Mucosa of rectum (tissue), 2 donors: ENCODE measurements at regions not wholly inside any gene's neighbourhood (a gene's known extent, or its start where the extent isn't known, plus 50 kb on each side); places are given as distances from the start of the nearest gene placed in this dataset.

ENCODE experiments used
- H3K27ac ChIP-seq, 2 donors: one replicate each; pipeline ENCODE4 v1.7.0; 2013; ENCODE audit warnings: inconsistent platforms in 2 of 2, low read depth in 2 of 2, low read length in 2 of 2
- H3K27me3 ChIP-seq, 2 donors: one replicate each; pipeline ENCODE4 v1.7.0; 2013; ENCODE audit warnings: low read length in 2 of 2; ENCODE audit not compliant: control insufficient read depth in 2 of 2, insufficient read depth in 2 of 2
- H3K36me3 ChIP-seq, 2 donors: one replicate each; pipeline ENCODE4 v1.7.0; 2013; ENCODE audit warnings: low read length in 2 of 2; ENCODE audit not compliant: control insufficient read depth in 2 of 2, insufficient read depth in 2 of 2
- H3K4me1 ChIP-seq, 2 donors: one replicate each; pipeline ENCODE4 v1.7.0; 2013; ENCODE audit warnings: low read length in 2 of 2, mild to moderate bottlenecking in 1 of 2; ENCODE audit not compliant: control insufficient read depth in 2 of 2, insufficient read depth in 2 of 2
- H3K4me3 ChIP-seq, 2 donors: one replicate each; pipeline ENCODE4 v1.7.0; 2013; ENCODE audit warnings: low read length in 2 of 2
- H3K9ac ChIP-seq, 2 donors: one replicate each; pipeline ENCODE4 v1.7.0; 2013; ENCODE audit warnings: low read length in 2 of 2, low read depth in 1 of 2, mild to moderate bottlenecking in 1 of 2
- H3K9me3 ChIP-seq, 2 donors: one replicate each; pipeline ENCODE4 v1.7.0; 2013; ENCODE audit warnings: low read length in 2 of 2; ENCODE audit not compliant: control insufficient read depth in 2 of 2
- donor health status: healthy.
- donor health status: Normal muscosa, but diverticular disease.

- H3K9ac ChIP-seq = no peak overlapping the region
- H3K9me3 ChIP-seq = no peaks in the 10 kb centered on the region
- H3K27ac ChIP-seq = no peak overlapping the region
- H3K27me3 ChIP-seq = no peaks in the 10 kb centered on the region
- H3K4me1 ChIP-seq = no peaks in the 10 kb centered on the region
- no peak overlapping the region for H3K4me3 ChIP-seq
- no peaks in the 10 kb centered on the region for H3K36me3 ChIP-seq
These were observed 534.5 kb downstream of the TNS3 start for GRCh38 chr7:47047384-47047783.

GRCh38 chr7:47046949-47047348 is 535.0 kb downstream of the TNS3 start:
- Histone ChIP-seq H3K4me3 (no peak overlapping the region), H3K27ac (no peak overlapping the region), H3K9me3 (no peaks in the 10 kb centered on the region), H3K4me1 (no peaks in the 10 kb centered on the region), H3K27me3 (no peaks in the 10 kb centered on the region), H3K9ac (no peak overlapping the region), H3K36me3 (no peaks in the 10 kb centered on the region)

GRCh38 chr7:47045207-47046051 is 536.5 kb downstream of the TNS3 start:
- Histone ChIP-seq H3K36me3 (no peaks in the 10 kb centered on the region), H3K27ac (no peak overlapping the region), H3K4me3 (no peak overlapping the region), H3K27me3 (no peaks in the 10 kb centered on the region), H3K9ac (no peak overlapping the region), H3K4me1 (no peaks in the 10 kb centered on the region), H3K9me3 (no peaks in the 10 kb centered on the region)

- H3K9ac ChIP-seq = no peak overlapping the region
- H3K36me3 ChIP-seq = no peaks in the 10 kb centered on the region
- no peaks in the 10 kb centered on the region for H3K27me3 ChIP-seq
- H3K4me1 ChIP-seq = no peaks in the 10 kb centered on the region
- no peak overlapping the region for H3K4me3 ChIP-seq
- no peaks in the 10 kb centered on the region for H3K9me3 ChIP-seq
- no peak overlapping the region for H3K27ac ChIP-seq
These were observed 537.3 kb downstream of the TNS3 start for GRCh38 chr7:47044625-47045024.

- Histone ChIP-seq H3K27ac (no peak overlapping the region), H3K4me1 (no peaks in the 10 kb centered on the region)
These were observed 538.6 kb downstream of the TNS3 start for GRCh38 chr7:47043304-47043703.

GRCh38 chr7:47042669-47043068 is 539.2 kb downstream of the TNS3 start:
- no peak overlapping the region for H3K4me3 ChIP-seq
- H3K36me3 ChIP-seq = no peaks in the 10 kb centered on the region
- no peaks in the 10 kb centered on the region for H3K4me1 ChIP-seq
- H3K27me3 ChIP-seq = no peaks in the 10 kb centered on the region
- no peak overlapping the region for H3K27ac ChIP-seq
- H3K9me3 ChIP-seq = no peaks in the 10 kb centered on the region
- no peak overlapping the region for H3K9ac ChIP-seq

More at GRCh38 chr7:47043304-47043703, 538.6 kb downstream of the TNS3 start:
- Histone ChIP-seq H3K4me3 (no peak overlapping the region), H3K9me3 (no peaks in the 10 kb centered on the region), H3K36me3 (no peaks in the 10 kb centered on the region), H3K27me3 (no peaks in the 10 kb centered on the region), H3K9ac (no peak overlapping the region)

- H3K36me3 ChIP-seq = no peaks in the 10 kb centered on the region
- H3K4me3 ChIP-seq = no peak overlapping the region
- no peak overlapping the region for H3K9ac ChIP-seq
- no peaks in the 10 kb centered on the region for H3K27me3 ChIP-seq
- no peak overlapping the region for H3K27ac ChIP-seq
- H3K9me3 ChIP-seq = no peaks in the 10 kb centered on the region
- H3K4me1 ChIP-seq = no peaks in the 10 kb centered on the region
These were observed 541.0 kb downstream of the TNS3 start for GRCh38 chr7:47040795-47041347.

GRCh38 chr7:47039904-47040303 is 542.0 kb downstream of the TNS3 start:
- Histone ChIP-seq H3K27ac (no peak overlapping the region), H3K27me3 (no peaks in the 10 kb centered on the region), H3K9ac (no peak overlapping the region), H3K4me3 (no peak overlapping the region), H3K36me3 (no peaks in the 10 kb centered on the region), H3K4me1 (no peaks in the 10 kb centered on the region), H3K9me3 (no peaks in the 10 kb centered on the region)

GRCh38 chr7:47039089-47039648 is 542.7 kb downstream of the TNS3 start:
- Histone ChIP-seq H3K4me1 (no peaks in the 10 kb centered on the region), H3K27me3 (no peaks in the 10 kb centered on the region), H3K9ac (no peak overlapping the region), H3K36me3 (no peaks in the 10 kb centered on the region), H3K4me3 (no peak overlapping the region), H3K27ac (no peak overlapping the region), H3K9me3 (no peaks in the 10 kb centered on the region)

GRCh38 chr7:47038621-47039020 is 543.3 kb downstream of the TNS3 start:
- Histone ChIP-seq H3K4me3 (no peak overlapping the region), H3K36me3 (no peaks in the 10 kb centered on the region), H3K9me3 (no peaks in the 10 kb centered on the region), H3K4me1 (no peaks in the 10 kb centered on the region), H3K27ac (no peak overlapping the region), H3K27me3 (no peaks in the 10 kb centered on the region), H3K9ac (no peak overlapping the region)
